Spleen (tissue), 7 donors: ENCODE measurements at regions not wholly inside any gene's neighbourhood (a gene's known extent, or its start where the extent isn't known, plus 50 kb on each side); places are given as distances from the start of the nearest gene placed in this dataset.

Experiments
- CTCF ChIP-seq, 11 experiments: fragments of 200-600 bp in 7 of 11; fragments of 450-650 bp in 4 of 11; sonication (generic) in 4 of 11; IDR thresholded peaks in 8 of 11; conservative IDR thresholded peaks in 3 of 11; 1 replicate in 7 of 11; 2 replicates in 4 of 11; pipeline versions ENCODE4 v1.4.0 to v1.8.0; 2016 to 2021; ENCODE audit warnings: antibody characterized with exemption in 11 of 11, inconsistent platforms in 4 of 11, mild to moderate bottlenecking in 1 of 11
- POLR2A ChIP-seq, 3 donors: fragments of 450-650 bp; IDR thresholded peaks; one replicate each; pipeline ENCODE4 v1.5.1; 2017; ENCODE audit warnings: antibody characterized with exemption in 3 of 3, mild to moderate bottlenecking in 1 of 3
- donor health status: DM: no; HTN: no; CAD: no; lungs with moderate emphysema.
- donor health status: DM: no; HTN: no; CAD: no.
- donor health status: DM: no; HTN: no; CAD: no.

DNA sequence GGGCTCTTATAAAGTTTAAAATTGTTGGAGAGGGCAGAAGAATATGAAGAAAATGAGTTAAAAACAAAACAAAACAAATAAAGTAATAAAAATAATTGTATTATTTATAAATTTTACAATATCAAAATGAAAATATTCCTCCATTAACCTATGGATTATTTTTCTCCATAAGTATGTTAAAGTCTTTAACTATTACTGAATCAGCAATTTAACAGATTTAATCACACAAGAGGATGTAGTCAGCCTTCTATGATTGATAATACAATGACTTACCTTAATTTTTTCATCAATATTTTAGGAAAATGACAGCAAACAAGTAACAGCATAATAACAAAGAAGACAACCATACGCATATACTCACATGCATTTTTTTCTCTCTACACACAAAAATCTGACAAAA is 1195.3 kb upstream of the NUDT12 start:
- TF ChIP-seq POLR2A (IDR thresholded peaks at IDR 0.05) (no peak), CTCF (IDR thresholded peaks at IDR 0.05 in 8 of 11, conservative IDR thresholded peaks at IDR 0.05 in 3 of 11) (no peak)
